H1 (cell line): ENCODE measurements at regions not wholly inside any gene's neighbourhood (a gene's known extent, or its start where the extent isn't known, plus 50 kb on each side); places are given as distances from the start of the nearest gene placed in this dataset.
"Not testable (repeated sequence)": the region's sequence is repeated elsewhere in the genome, so short reads cannot be mapped to it uniquely, and the experiment has no call there.

Experiments used
- CTCF ChIP-seq, 3 experiments: IDR thresholded peaks; 1 replicate in 2 of 3; 2 replicates in 1 of 3; pipeline versions ENCODE4 v1.5.1 to v1.6.1; 2011; ENCODE audit warnings: low read length in 3 of 3, mild to moderate bottlenecking in 3 of 3, inconsistent platforms in 2 of 3, low read depth in 1 of 3, moderate library complexity in 1 of 3; ENCODE audit not compliant: insufficient read depth in 1 of 3; ENCODE audit errors: control extremely low read depth in 1 of 3
- FOSL1 ChIP-seq: IDR thresholded peaks from 2 replicates; pipeline ENCODE4 v1.6.1; 2011; ENCODE audit warnings: mild to moderate bottlenecking, low read depth, low read length, moderate library complexity; ENCODE audit not compliant: insufficient read depth
- JUN ChIP-seq: IDR thresholded peaks from 2 replicates; pipeline ENCODE4 v1.6.1; 2011; ENCODE audit warnings: low read depth, mild to moderate bottlenecking, improper control_type of control experiment, low read length
- POLR2A ChIP-seq, 2 experiments: IDR thresholded peaks; 1 replicate in 1 of 2; 2 replicates in 1 of 2; pipeline ENCODE4 v1.6.1; 2011; ENCODE audit warnings: low read depth in 2 of 2, low read length in 2 of 2, mild to moderate bottlenecking in 2 of 2; ENCODE audit errors: control extremely low read depth in 1 of 2
- RAD21 ChIP-seq, 2 experiments: IDR thresholded peaks in 1 of 2; conservative IDR thresholded peaks in 1 of 2; 2 replicates each; pipeline ENCODE4 v1.6.1; 2011; ENCODE audit warnings: low read depth in 2 of 2, low read length in 2 of 2, improper control_type of control experiment in 1 of 2, inconsistent platforms in 1 of 2, mild to moderate bottlenecking in 1 of 2, moderate library complexity in 1 of 2
- TAF1 ChIP-seq: IDR thresholded peaks from 2 replicates; pipeline ENCODE4 v1.6.1; 2011; ENCODE audit warnings: mild to moderate bottlenecking, low read depth, low read length

- not testable (repeated sequence) for TF ChIP-seq CTCF (IDR thresholded peaks at IDR 0.05; ENCODE audit: control extremely low read depth in 1 of 3, insufficient read depth in 1 of 3, low read depth in 1 of 3, low read length in 3 of 3); JUN; FOSL1; RAD21 (IDR thresholded peaks at IDR 0.05 in 1 of 2, conservative IDR thresholded peaks at IDR 0.05 in 1 of 2; ENCODE audit: low read depth in 2 of 2, low read length in 2 of 2); TAF1; POLR2A (IDR thresholded peaks at IDR 0.05; ENCODE audit: control extremely low read depth in 1 of 2, low read depth in 2 of 2, low read length in 2 of 2)
Measured at GRCh38 chr22:12397270-12397669, 3130.7 kb upstream of the OR11H1 start.
